ENCODE measurements at regions not wholly inside any gene's neighbourhood (a gene's known extent, or its start where the extent isn't known, plus 50 kb on each side); places are given as distances from the start of the nearest gene placed in this dataset.

GRCh38 chr16:63201851-63202250 is 1165.6 kb upstream of the CDH8 start:
- Histone ChIP-seq H3K27me3 (ENCODE audit: insufficient read depth, poor library complexity, severe bottlenecking) (no peaks in the 10 kb centered on the region), H3K27ac (replicated peaks) (no peak overlapping the region), H3K4me3 (replicated peaks; ENCODE audit: insufficient read depth, low read length) (no peak overlapping the region)
- no peak for DNase-seq (ENCODE audit: low read depth in 1 of 2, low spot score in 1 of 2)
- TF ChIP-seq GABPA (IDR thresholded peaks at IDR 0.05; ENCODE audit: low read depth) (no peak), SPI1 (IDR thresholded peaks at IDR 0.05; ENCODE audit: borderline replicate concordance, low read depth) (no peak), REST (IDR thresholded peaks at IDR 0.05; ENCODE audit: insufficient replicate concordance, low read depth) (no peak), POLR2AphosphoS5 (IDR thresholded peaks at IDR 0.05; ENCODE audit: low read depth) (no peak), CTCF (IDR thresholded peaks at IDR 0.05; ENCODE audit: insufficient read depth, low read length) (no peak)

GRCh38 chr16:63200940-63201339 is 1164.7 kb upstream of the CDH8 start:
- no peak for TF ChIP-seq CTCF (IDR thresholded peaks at IDR 0.05; ENCODE audit: insufficient read depth, low read length)
- no peak for TF ChIP-seq SPI1 (IDR thresholded peaks at IDR 0.05; ENCODE audit: borderline replicate concordance, low read depth)
- no peak for TF ChIP-seq REST (IDR thresholded peaks at IDR 0.05; ENCODE audit: insufficient replicate concordance, low read depth)
- TF ChIP-seq POLR2AphosphoS5 (IDR thresholded peaks at IDR 0.05; ENCODE audit: low read depth) = no peak
- TF ChIP-seq GABPA (IDR thresholded peaks at IDR 0.05; ENCODE audit: low read depth) = no peak
- Histone ChIP-seq H3K27ac (replicated peaks) (no peak overlapping the region), H3K4me3 (replicated peaks; ENCODE audit: insufficient read depth, low read length) (no peak overlapping the region), H3K27me3 (ENCODE audit: insufficient read depth, poor library complexity, severe bottlenecking) (no peaks in the 10 kb centered on the region)
- DNase-seq (ENCODE audit: low read depth in 1 of 2, low spot score in 1 of 2) = no peak

- Histone ChIP-seq H3K27me3 (ENCODE audit: insufficient read depth, poor library complexity, severe bottlenecking) (no peaks in the 10 kb centered on the region), H3K27ac (replicated peaks) (no peak overlapping the region), H3K4me3 (replicated peaks; ENCODE audit: insufficient read depth, low read length) (no peak overlapping the region)
- DNase-seq (ENCODE audit: low read depth in 1 of 2, low spot score in 1 of 2) = no peak
- TF ChIP-seq POLR2AphosphoS5 (IDR thresholded peaks at IDR 0.05; ENCODE audit: low read depth) = no peak
- TF ChIP-seq GABPA (IDR thresholded peaks at IDR 0.05; ENCODE audit: low read depth) = no peak
- no peak for TF ChIP-seq CTCF (IDR thresholded peaks at IDR 0.05; ENCODE audit: insufficient read depth, low read length)
These were observed 1159.1 kb upstream of the CDH8 start for GRCh38 chr16:63195336-63195735.

- H3K4me3 ChIP-seq (replicated peaks; ENCODE audit: insufficient read depth, low read length) = no peak overlapping the region
- TF ChIP-seq SPI1 (IDR thresholded peaks at IDR 0.05; ENCODE audit: borderline replicate concordance, low read depth) (no peak), GABPA (IDR thresholded peaks at IDR 0.05; ENCODE audit: low read depth) (no peak), CTCF (IDR thresholded peaks at IDR 0.05; ENCODE audit: insufficient read depth, low read length) (no peak)
- no peak overlapping the region for H3K27ac ChIP-seq (replicated peaks)
- no peaks in the 10 kb centered on the region for H3K27me3 ChIP-seq (ENCODE audit: insufficient read depth, poor library complexity, severe bottlenecking)
- no peak for DNase-seq (ENCODE audit: low read depth in 1 of 2, low spot score in 1 of 2)
These were observed 1156.7 kb upstream of the CDH8 start for GRCh38 chr16:63192980-63193379.

All from HL-60 (cell line).